ENCODE measurements at regions not wholly inside any gene's neighbourhood (a gene's known extent, or its start where the extent isn't known, plus 50 kb on each side); places are given as distances from the start of the nearest gene placed in this dataset.

GRCh38 chr16:85275533-85276249 is 163.4 kb upstream of the CIBAR2 start:
- peak; percentile 75 for DNase-seq
- Histone ChIP-seq H3K36me3 (ENCODE audit: low read depth, missing control alignments) (no peaks in the 10 kb centered on the region), H3K27me3 (no peaks in the 10 kb centered on the region), H3K27ac (no peak overlapping the region), H3K4me3 (no peak overlapping the region), H3K4me1 (peaks cover 30% of the 10 kb centered on the region), H3K9me3 (no peaks in the 10 kb centered on the region)
- intact Hi-C loops (cut with DNase I; ENCODE audit: low total_unique reads), result no loop called here
- TF ChIP-seq POLR2A (IDR thresholded peaks at IDR 0.05) (no peak), CTCF (IDR thresholded peaks at IDR 0.05) (peak; percentile 77 to 92 (median 86))
- WGBS, 2 donors, result 45 to 81% methylated on average over 8 to 16 of the region's 16 CpGs

- DNase-seq, result no peak
- WGBS, 2 donors, result 81 to 96% methylated on average over 10 to 12 of the region's 12 CpGs
- peaks cover 31% of the 10 kb centered on the region for H3K4me1 ChIP-seq
- H3K4me3 ChIP-seq, result no peak overlapping the region
- H3K27me3 ChIP-seq, result no peaks in the 10 kb centered on the region
- intact Hi-C loops (cut with DNase I; ENCODE audit: low total_unique reads), result no loop called here
- no peaks in the 10 kb centered on the region for H3K9me3 ChIP-seq
- no peak overlapping the region for H3K27ac ChIP-seq
- no peaks in the 10 kb centered on the region for H3K36me3 ChIP-seq (ENCODE audit: low read depth, missing control alignments)
- no peak for TF ChIP-seq CTCF (IDR thresholded peaks at IDR 0.05)
- TF ChIP-seq POLR2A (IDR thresholded peaks at IDR 0.05), result no peak
Observed at GRCh38 chr16:85276258-85276657, 164.0 kb upstream of the CIBAR2 start.

DNA sequence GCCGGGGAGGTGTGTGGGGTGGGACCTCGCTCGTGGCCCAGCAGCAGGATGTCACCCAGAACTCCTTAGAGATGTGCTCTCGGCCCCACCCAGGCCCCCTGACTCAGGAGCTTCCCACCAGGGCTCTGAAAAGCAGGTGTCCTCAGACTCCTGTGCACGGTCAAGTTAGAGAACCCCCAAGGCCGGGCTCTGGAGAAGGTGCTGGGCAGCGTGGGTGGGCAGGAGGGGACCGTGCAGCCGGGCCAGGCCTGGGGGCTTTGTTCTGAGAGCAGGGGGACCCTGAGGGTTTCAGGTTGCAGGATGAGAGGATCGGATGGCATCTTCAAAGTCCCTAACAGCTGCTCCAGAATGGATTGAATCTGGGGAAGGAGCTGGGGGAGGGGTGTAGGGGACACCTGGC is 164.4 kb upstream of the CIBAR2 start:
- Histone ChIP-seq H3K4me3 (no peak overlapping the region), H3K27ac (no peak overlapping the region), H3K4me1 (peaks cover 35% of the 10 kb centered on the region), H3K27me3 (no peaks in the 10 kb centered on the region), H3K36me3 (ENCODE audit: low read depth, missing control alignments) (no peaks in the 10 kb centered on the region), H3K9me3 (no peaks in the 10 kb centered on the region)
- TF ChIP-seq POLR2A (IDR thresholded peaks at IDR 0.05) (no peak), CTCF (IDR thresholded peaks at IDR 0.05) (no peak)
- intact Hi-C loops (cut with DNase I; ENCODE audit: low total_unique reads), result no loop called here
- WGBS, 2 donors, result 91 to 94% methylated on average over 6 to 10 of the region's 10 CpGs
- DNase-seq, result no peak

DNA sequence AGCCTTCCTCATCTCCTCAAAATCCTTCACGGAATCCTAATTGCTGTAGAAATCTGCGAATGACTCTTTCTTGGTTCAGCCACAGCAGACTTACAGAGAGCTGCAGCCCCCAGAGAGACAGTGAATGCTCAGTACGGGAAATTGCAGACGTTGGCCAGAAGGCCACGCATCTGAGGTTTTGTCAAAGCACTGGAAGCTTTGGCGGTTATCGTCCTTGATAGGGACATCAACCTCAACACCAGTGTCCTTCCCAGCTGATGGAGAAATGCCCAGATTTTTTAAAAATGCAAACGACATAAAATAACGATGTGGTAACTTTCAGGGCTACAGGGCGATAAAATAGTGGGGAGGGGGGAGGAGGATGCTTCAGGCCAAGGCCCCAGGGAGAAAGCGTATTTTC is 166.6 kb upstream of the CIBAR2 start:
- WGBS, 2 donors, result 39 to 58% methylated on average over 11 of the region's 11 CpGs
- Histone ChIP-seq H3K4me3 (no peak overlapping the region), H3K36me3 (ENCODE audit: low read depth, missing control alignments) (no peaks in the 10 kb centered on the region), H3K4me1 (peaks cover 37% of the 10 kb centered on the region), H3K9me3 (no peaks in the 10 kb centered on the region), H3K27ac (peak overlapping the region; percentile 58 to 70), H3K27me3 (no peaks in the 10 kb centered on the region)
- DNase-seq, result peak; percentile 68
- TF ChIP-seq POLR2A (IDR thresholded peaks at IDR 0.05) (no peak), CTCF (IDR thresholded peaks at IDR 0.05) (no peak)
- intact Hi-C loops (cut with DNase I; ENCODE audit: low total_unique reads), result no loop called here

GRCh38 chr16:85279402-85279801 is 167.1 kb upstream of the CIBAR2 start:
- H3K4me3 ChIP-seq, result no peak overlapping the region
- no peak for DNase-seq
- 72 to 77% methylated on average over 2 to 4 of the region's 4 CpGs for WGBS, 2 donors
- intact Hi-C loops (cut with DNase I; ENCODE audit: low total_unique reads), result no loop called here
- no peaks in the 10 kb centered on the region for H3K36me3 ChIP-seq (ENCODE audit: low read depth, missing control alignments)
- H3K27ac ChIP-seq, result peak overlapping the region; percentile 58 to 70
- no peaks in the 10 kb centered on the region for H3K9me3 ChIP-seq
- TF ChIP-seq POLR2A (IDR thresholded peaks at IDR 0.05) (no peak), CTCF (IDR thresholded peaks at IDR 0.05) (no peak)
- H3K27me3 ChIP-seq, result no peaks in the 10 kb centered on the region
- H3K4me1 ChIP-seq, result peaks cover 37% of the 10 kb centered on the region
